ENCODE measurements at regions not wholly inside any gene's neighbourhood (a gene's known extent, or its start where the extent isn't known, plus 50 kb on each side); places are given as distances from the start of the nearest gene placed in this dataset.

DNA sequence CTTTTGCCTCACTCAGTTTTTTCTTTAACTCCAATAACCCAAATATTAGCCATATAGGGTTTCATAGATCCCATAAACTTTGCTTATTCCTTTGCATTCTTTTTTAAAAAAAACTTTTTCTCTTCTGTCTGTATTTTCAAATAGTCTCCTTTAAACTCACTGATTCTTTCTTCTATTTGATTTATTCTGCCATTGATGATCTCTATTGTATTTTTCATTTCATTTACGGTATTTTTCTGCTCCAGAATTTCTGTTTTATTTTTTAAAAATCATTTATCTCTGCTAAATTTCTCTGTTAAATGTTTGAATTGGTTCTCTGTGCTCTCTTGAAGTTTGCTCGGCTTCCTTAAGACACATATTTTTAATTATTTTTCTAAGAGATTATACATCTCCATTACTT, 573.3 kb upstream of the MAN1A1 start:
- no peak overlapping the region for H3K23ac ChIP-seq (ENCODE audit: low read depth, low read length)
- in situ Hi-C loops (cut with MboI; ENCODE audit: low sequenced_read_pairs) (no loop called here), intact Hi-C loops (cut with micrococcal nuclease) (no loop called here), dilution Hi-C loops (cut with HindIII; ENCODE audit: low sequenced_read_pairs, unreplicated experiment) (no loop called here)
- H4K8ac ChIP-seq (ENCODE audit: low read depth in 2 of 2, low read length in 2 of 2): no peak overlapping the region
- H2BK5ac ChIP-seq (ENCODE audit: low read depth, low read length, poor library complexity, severe bottlenecking): no peak overlapping the region
- ChIA-PET CTCF (no interaction called here), POLR2A (ENCODE audit: unreplicated experiment) (no interaction called here)
- H2BK20ac ChIP-seq (ENCODE audit: low read depth, low read length): no peak overlapping the region
- DNase-seq (no peak), ATAC-seq (ENCODE audit: low read depth) (no peak)
- H2AK5ac ChIP-seq (ENCODE audit: low read depth, low read length): no peak overlapping the region
- H3K27me3 ChIP-seq (ENCODE audit: control insufficient read depth, insufficient read depth, low read length): no peaks in the 10 kb centered on the region
- no peak overlapping the region for H2BK15ac ChIP-seq (ENCODE audit: low read depth, low read length)
- WGBS, 2 experiments (ENCODE audit: extremely low coverage in 2 of 2, insufficient read length in 1 of 2): no CpG with 5 or more reads among the region's 2 CpGs
- no peaks in the 10 kb centered on the region for H3K36me3 ChIP-seq (ENCODE audit: control insufficient read depth, insufficient read depth, low read length)
- TF ChIP-seq ELK1 (IDR thresholded peaks at IDR 0.05; ENCODE audit: borderline replicate concordance, low read depth, low read length) (no peak), MAFK (IDR thresholded peaks at IDR 0.05; ENCODE audit: low read depth, low read length) (no peak), POLR2A (IDR thresholded peaks at IDR 0.05; ENCODE audit: low read depth, low read length) (no peak), RCOR1 (IDR thresholded peaks at IDR 0.05; ENCODE audit: insufficient replicate concordance, low read length) (no peak), MXI1 (IDR thresholded peaks at IDR 0.05; ENCODE audit: borderline replicate concordance, low read depth, low read length) (no peak), USF2 (IDR thresholded peaks at IDR 0.05; ENCODE audit: low read depth, low read length) (no peak), RFX5 (IDR thresholded peaks at IDR 0.05; ENCODE audit: low read depth, low read length) (no peak), CEBPB (IDR thresholded peaks at IDR 0.05; ENCODE audit: low read depth, low read length) (no peak)
- TF ChIP-seq, protein P1, sequence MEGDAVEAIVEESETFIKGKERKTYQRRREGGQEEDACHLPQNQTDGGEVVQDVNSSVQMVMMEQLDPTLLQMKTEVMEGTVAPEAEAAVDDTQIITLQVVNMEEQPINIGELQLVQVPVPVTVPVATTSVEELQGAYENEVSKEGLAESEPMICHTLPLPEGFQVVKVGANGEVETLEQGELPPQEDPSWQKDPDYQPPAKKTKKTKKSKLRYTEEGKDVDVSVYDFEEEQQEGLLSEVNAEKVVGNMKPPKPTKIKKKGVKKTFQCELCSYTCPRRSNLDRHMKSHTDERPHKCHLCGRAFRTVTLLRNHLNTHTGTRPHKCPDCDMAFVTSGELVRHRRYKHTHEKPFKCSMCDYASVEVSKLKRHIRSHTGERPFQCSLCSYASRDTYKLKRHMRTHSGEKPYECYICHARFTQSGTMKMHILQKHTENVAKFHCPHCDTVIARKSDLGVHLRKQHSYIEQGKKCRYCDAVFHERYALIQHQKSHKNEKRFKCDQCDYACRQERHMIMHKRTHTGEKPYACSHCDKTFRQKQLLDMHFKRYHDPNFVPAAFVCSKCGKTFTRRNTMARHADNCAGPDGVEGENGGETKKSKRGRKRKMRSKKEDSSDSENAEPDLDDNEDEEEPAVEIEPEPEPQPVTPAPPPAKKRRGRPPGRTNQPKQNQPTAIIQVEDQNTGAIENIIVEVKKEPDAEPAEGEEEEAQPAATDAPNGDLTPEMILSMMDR (conservative IDR thresholded peaks at IDR 0.05; ENCODE audit: low read depth, low read length): no peak
- peaks cover 14% of the 10 kb centered on the region for H3K9me3 ChIP-seq (ENCODE audit: control insufficient read depth, insufficient read depth, low read length)
- no peak overlapping the region for H3K27ac ChIP-seq (ENCODE audit: insufficient read depth, low read length)
- no peak overlapping the region for H3K4me2 ChIP-seq (ENCODE audit: low read depth, low read length)
- no peak overlapping the region for H4K5ac ChIP-seq (ENCODE audit: low read depth, low read length)
- H4K20me1 ChIP-seq (ENCODE audit: insufficient read depth, low read length): no peaks in the 10 kb centered on the region
- no peak overlapping the region for H3K9ac ChIP-seq (ENCODE audit: low read depth, low read length)
- H3K56ac ChIP-seq (ENCODE audit: extremely low read depth, insufficient read depth, low read length): no peak overlapping the region
- H3K9me1 ChIP-seq (ENCODE audit: insufficient read depth, low read length): no peaks in the 10 kb centered on the region
- no peak overlapping the region for H3K18ac ChIP-seq (ENCODE audit: low read depth, low read length)
- BruUV-seq (replicated peaks): no TSS peak
- no peak overlapping the region for H3K4me3 ChIP-seq (ENCODE audit: insufficient read depth, low read depth, low read length)
- no peaks in the 10 kb centered on the region for H3K79me1 ChIP-seq (ENCODE audit: low read depth in 1 of 2, low read length in 2 of 2)
- H2AK9ac ChIP-seq (replicated peaks; ENCODE audit: low read depth, low read length, poor library complexity): no peak overlapping the region
- H2BK120ac ChIP-seq (ENCODE audit: low read depth, low read length): no peak overlapping the region
- H3K14ac ChIP-seq (replicated peaks; ENCODE audit: low read depth, low read length): no peak overlapping the region
- no peak overlapping the region for H2AFZ ChIP-seq (replicated peaks; ENCODE audit: low read length, poor library complexity)
- no peaks in the 10 kb centered on the region for H3K4me1 ChIP-seq (ENCODE audit: control insufficient read depth, insufficient read depth, low read length)
- no peak overlapping the region for H3K4ac ChIP-seq (ENCODE audit: low read depth, low read length)
- H4K91ac ChIP-seq (ENCODE audit: insufficient read depth, low read depth, low read length): no peak overlapping the region

Data from IMR-90 (cell line).